ENCODE measurements at regions not wholly inside any gene's neighbourhood (a gene's known extent, or its start where the extent isn't known, plus 50 kb on each side); places are given as distances from the start of the nearest gene placed in this dataset.
"Not testable (repeated sequence)": the region's sequence is repeated elsewhere in the genome, so short reads cannot be mapped to it uniquely, and the experiment has no call there.

DNA sequence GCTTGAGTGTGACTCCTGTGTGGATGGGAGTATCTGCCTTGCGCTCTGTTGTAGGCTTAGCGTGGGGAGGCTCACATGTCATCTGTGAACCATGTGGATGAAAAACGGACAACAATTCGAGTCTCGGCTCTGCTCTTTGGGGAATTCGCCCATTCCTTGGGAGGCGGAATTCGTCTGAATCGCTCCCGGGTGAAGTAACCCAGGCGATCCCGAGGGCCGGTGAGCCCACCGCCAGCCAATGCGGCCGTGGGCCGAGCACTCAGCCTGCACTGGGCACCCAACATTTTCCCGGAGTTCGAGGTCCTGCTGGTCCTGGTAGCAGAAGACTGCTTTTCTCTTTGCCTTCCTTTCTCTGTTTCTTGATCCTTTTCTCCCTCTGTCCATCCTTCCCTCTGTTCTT is 3928.5 kb upstream of the OR11H1 start:
- TF ChIP-seq RAD21 (IDR thresholded peaks at IDR 0.05 in 1 of 2, conservative IDR thresholded peaks at IDR 0.05 in 1 of 2; ENCODE audit: low read depth in 2 of 2, low read length in 2 of 2); CREB1 (IDR thresholded peaks at IDR 0.05); RFX5 (IDR thresholded peaks at IDR 0.05; ENCODE audit: borderline replicate concordance, low read depth, low read length); EP300 (IDR thresholded peaks at IDR 0.05; ENCODE audit: borderline replicate concordance in 1 of 2, low read depth in 2 of 2, low read length in 2 of 2); EZH2 (IDR thresholded peaks at IDR 0.05; ENCODE audit: low read depth, low read length, severe bottlenecking): not testable (repeated sequence)
- TF ChIP-seq, protein P1, sequence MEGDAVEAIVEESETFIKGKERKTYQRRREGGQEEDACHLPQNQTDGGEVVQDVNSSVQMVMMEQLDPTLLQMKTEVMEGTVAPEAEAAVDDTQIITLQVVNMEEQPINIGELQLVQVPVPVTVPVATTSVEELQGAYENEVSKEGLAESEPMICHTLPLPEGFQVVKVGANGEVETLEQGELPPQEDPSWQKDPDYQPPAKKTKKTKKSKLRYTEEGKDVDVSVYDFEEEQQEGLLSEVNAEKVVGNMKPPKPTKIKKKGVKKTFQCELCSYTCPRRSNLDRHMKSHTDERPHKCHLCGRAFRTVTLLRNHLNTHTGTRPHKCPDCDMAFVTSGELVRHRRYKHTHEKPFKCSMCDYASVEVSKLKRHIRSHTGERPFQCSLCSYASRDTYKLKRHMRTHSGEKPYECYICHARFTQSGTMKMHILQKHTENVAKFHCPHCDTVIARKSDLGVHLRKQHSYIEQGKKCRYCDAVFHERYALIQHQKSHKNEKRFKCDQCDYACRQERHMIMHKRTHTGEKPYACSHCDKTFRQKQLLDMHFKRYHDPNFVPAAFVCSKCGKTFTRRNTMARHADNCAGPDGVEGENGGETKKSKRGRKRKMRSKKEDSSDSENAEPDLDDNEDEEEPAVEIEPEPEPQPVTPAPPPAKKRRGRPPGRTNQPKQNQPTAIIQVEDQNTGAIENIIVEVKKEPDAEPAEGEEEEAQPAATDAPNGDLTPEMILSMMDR (IDR thresholded peaks at IDR 0.05; ENCODE audit: control extremely low read depth in 1 of 3, insufficient read depth in 1 of 3, low read depth in 1 of 3, low read length in 3 of 3): not testable (repeated sequence)

All from H1 (cell line).